HepG2 (cell line): ENCODE measurements at regions not wholly inside any gene's neighbourhood (a gene's known extent, or its start where the extent isn't known, plus 50 kb on each side); places are given as distances from the start of the nearest gene placed in this dataset.

Experiments used
- GABPA ChIP-seq, 2 experiments: IDR thresholded peaks; 2 replicates each; pipeline ENCODE4 v1.6.1; 2011 to 2016; ENCODE audit warnings: low read depth in 2 of 2, low read length in 1 of 2, missing biosample characterization in 1 of 2, missing genetic modification characterization in 1 of 2
- IKZF1 ChIP-seq: fragments of 450-650 bp; IDR thresholded peaks from 2 replicates; pipeline ENCODE4 v1.7.1; 2016
- POLR2A ChIP-seq, 2 experiments: IDR thresholded peaks; 2 replicates each; pipeline ENCODE4 v1.6.1; 2011; ENCODE audit warnings: low read depth in 2 of 2, low read length in 2 of 2, mild to moderate bottlenecking in 1 of 2, moderate library complexity in 1 of 2; ENCODE audit not compliant: insufficient read depth in 1 of 2
- RFX3 ChIP-seq: IDR thresholded peaks from 2 replicates; pipeline ENCODE4 v1.6.1; 2016; ENCODE audit warnings: missing biosample characterization, missing genetic modification reagents
- SMARCE1 ChIP-seq: fragments of 450-650 bp; IDR thresholded peaks from 2 replicates; pipeline ENCODE4 v1.6.1; 2017; ENCODE audit warnings: borderline replicate concordance
- TCF7L2 ChIP-seq: IDR thresholded peaks from 2 replicates; pipeline ENCODE4 v1.6.1; 2011; ENCODE audit warnings: mild to moderate bottlenecking, low read depth, low read length, moderate library complexity
- ZFP36 ChIP-seq: fragments of 150-350 bp; IDR thresholded peaks from 2 replicates; pipeline ENCODE4 v1.6.1; 2018; ENCODE audit warnings: borderline replicate concordance, low read length, low read depth; ENCODE audit not compliant: partially characterized antibody
- ZNF589 ChIP-seq: sonication (generic); formaldehyde crosslinking; conservative IDR thresholded peaks from 2 replicates; pipeline ENCODE4 v1.8.0; 2022; ENCODE audit warnings: mild to moderate bottlenecking, moderate library complexity, missing genetic modification reagents
- TF ChIP-seq, protein P1 (sequence below): sonication (generic); formaldehyde crosslinking; IDR thresholded peaks from 2 replicates; pipeline ENCODE4 v1.5.0; 2020; ENCODE audit warnings: mild to moderate bottlenecking, missing genetic modification reagents, moderate library complexity

DNA sequence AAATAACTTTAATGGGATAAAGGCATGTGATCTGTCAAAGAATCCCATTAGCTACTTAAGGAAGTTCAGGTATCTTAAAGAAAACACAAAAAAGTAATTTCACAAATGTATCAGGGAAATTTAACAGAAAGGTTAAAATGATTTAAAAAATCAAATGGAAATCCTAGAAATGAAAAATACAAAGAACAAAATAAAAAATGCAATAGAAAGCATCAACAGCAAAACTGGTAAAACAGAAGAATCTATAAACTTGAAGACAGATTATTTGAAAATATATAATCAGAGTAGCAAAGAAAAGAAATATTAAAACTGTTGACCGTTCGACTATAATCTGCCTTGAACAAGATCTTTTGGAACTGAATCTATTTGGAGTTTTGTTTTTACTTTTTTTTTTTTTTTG, 279.4 kb upstream of the SYT1 start:
- TF ChIP-seq, protein P1, sequence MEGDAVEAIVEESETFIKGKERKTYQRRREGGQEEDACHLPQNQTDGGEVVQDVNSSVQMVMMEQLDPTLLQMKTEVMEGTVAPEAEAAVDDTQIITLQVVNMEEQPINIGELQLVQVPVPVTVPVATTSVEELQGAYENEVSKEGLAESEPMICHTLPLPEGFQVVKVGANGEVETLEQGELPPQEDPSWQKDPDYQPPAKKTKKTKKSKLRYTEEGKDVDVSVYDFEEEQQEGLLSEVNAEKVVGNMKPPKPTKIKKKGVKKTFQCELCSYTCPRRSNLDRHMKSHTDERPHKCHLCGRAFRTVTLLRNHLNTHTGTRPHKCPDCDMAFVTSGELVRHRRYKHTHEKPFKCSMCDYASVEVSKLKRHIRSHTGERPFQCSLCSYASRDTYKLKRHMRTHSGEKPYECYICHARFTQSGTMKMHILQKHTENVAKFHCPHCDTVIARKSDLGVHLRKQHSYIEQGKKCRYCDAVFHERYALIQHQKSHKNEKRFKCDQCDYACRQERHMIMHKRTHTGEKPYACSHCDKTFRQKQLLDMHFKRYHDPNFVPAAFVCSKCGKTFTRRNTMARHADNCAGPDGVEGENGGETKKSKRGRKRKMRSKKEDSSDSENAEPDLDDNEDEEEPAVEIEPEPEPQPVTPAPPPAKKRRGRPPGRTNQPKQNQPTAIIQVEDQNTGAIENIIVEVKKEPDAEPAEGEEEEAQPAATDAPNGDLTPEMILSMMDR (CRISPR knock-in tag), result no peak
- TF ChIP-seq POLR2A (IDR thresholded peaks at IDR 0.05; ENCODE audit: insufficient read depth in 1 of 2, low read depth in 2 of 2, low read length in 2 of 2) (no peak), RFX3 (no peak), IKZF1 (no peak), TCF7L2 (no peak), ZFP36 (no peak), GABPA (IDR thresholded peaks at IDR 0.05; ENCODE audit: low read depth, low read length) (no peak), GABPA (CRISPR knock-in tag; IDR thresholded peaks at IDR 0.05; ENCODE audit: low read depth) (no peak), SMARCE1 (no peak), ZNF589 (no peak)
